RWPE1 (cell line): ENCODE measurements at regions not wholly inside any gene's neighbourhood (a gene's known extent, or its start where the extent isn't known, plus 50 kb on each side); places are given as distances from the start of the nearest gene placed in this dataset.

Experiments used
- CTCF ChIA-PET: fragments of 350-600 bp; sonication (Branson Sonifier 250); formaldehyde crosslinking; extraction: SDS; loops from one replicate; lab custom pipeline; 2021; lab: Yijun Ruan, JAX
- POLR2A ChIA-PET: fragments of 400-600 bp; formaldehyde crosslinking; extraction: SDS; loops from one replicate; lab custom pipeline; 2020; ENCODE audit warnings: antibody characterized with exemption; ENCODE audit not compliant: low non-redundant PET; lab: Yijun Ruan, JAX
- DNase-seq: peaks from one replicate; pipeline ENCODE4 v3.0.0; 2012; ENCODE audit warnings: low spot score
- H3K27ac ChIP-seq: fragments of 450-650 bp; 2 replicates; pipeline ENCODE4 v1.5.1; 2017
- TF ChIP-seq, protein P1 (sequence below): fragments of 450-650 bp; conservative IDR thresholded peaks from 2 replicates; pipeline ENCODE4 v1.5.1; 2017; ENCODE audit warnings: low read depth, mild to moderate bottlenecking

DNA sequence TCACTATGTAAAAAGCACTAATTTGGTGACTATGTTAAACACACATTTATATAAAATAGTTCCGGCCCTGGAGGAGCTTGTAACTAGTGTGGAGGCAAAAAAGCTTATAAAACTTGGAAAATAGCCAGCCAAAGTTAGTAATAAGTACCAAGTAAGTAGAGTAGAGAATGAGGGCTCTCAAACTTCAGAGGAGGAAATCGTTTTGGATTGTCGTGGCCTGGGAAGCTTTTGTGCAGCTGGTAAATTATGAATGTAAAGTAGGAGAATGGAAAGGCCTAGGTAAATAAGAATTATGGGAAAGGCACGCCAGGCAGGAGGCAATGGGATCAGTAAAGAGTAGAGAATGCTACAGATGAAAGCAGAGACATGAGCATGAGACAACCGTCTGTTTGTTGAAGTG lies 832.7 kb upstream of the ZNF608 start:
- POLR2A ChIA-PET = no interaction called here
- H3K27ac ChIP-seq = no peak overlapping the region
- TF ChIP-seq, protein P1, sequence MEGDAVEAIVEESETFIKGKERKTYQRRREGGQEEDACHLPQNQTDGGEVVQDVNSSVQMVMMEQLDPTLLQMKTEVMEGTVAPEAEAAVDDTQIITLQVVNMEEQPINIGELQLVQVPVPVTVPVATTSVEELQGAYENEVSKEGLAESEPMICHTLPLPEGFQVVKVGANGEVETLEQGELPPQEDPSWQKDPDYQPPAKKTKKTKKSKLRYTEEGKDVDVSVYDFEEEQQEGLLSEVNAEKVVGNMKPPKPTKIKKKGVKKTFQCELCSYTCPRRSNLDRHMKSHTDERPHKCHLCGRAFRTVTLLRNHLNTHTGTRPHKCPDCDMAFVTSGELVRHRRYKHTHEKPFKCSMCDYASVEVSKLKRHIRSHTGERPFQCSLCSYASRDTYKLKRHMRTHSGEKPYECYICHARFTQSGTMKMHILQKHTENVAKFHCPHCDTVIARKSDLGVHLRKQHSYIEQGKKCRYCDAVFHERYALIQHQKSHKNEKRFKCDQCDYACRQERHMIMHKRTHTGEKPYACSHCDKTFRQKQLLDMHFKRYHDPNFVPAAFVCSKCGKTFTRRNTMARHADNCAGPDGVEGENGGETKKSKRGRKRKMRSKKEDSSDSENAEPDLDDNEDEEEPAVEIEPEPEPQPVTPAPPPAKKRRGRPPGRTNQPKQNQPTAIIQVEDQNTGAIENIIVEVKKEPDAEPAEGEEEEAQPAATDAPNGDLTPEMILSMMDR = no peak
- no peak for DNase-seq
- CTCF ChIA-PET = interaction anchor here (0.6 kb wide), 1 partner anchor 658 kb away, joined by 3 read pairs; no protein-coding TSS in a partner anchor

DNA sequence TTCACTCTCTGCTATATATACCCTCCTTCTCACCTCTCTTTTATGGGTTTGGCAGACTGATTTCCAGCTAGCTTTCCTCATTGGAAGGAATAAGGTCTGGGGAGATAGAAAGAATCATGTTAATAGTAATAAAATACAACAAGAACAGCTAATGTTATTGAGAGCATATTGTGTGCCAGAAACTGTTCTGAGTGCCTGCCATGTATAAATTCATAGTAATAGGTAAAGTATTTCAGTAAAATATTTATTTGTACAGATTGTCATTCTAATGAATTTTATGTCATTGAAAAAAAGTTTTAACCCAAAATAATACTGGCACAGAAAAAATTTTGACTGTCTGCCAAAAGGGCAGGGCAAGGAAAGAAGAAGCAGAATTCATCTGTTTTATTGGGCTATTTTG lies 834.9 kb upstream of the ZNF608 start:
- ChIA-PET CTCF (interaction anchor here (1.5 kb wide), 1 partner anchor 9 kb away, joined by 3 read pairs; no protein-coding TSS in a partner anchor), POLR2A (no interaction called here)
- TF ChIP-seq, protein P1 = no peak
- DNase-seq = no peak
- no peak overlapping the region for H3K27ac ChIP-seq

DNA sequence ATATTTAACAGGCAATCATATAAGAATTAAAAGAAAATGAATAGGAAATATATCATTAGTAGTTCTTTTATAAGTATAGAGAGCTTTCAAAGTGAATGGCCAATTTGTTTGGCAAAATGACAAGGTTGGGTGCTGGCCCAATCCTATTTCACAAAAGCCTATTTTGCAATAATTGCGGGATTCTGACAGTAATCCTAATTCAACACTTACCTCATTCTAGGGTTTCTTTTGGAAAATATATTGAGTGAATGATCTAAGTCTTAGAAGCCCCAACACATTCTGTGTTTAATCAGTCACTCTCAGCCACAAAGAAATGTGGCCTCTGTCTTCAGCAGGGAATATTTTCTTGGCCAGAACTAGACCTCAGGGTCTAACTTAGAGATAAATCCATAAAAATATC lies 835.9 kb upstream of the ZNF608 start:
- TF ChIP-seq, protein P1 = no peak
- no peak for DNase-seq
- H3K27ac ChIP-seq = no peak overlapping the region
- POLR2A ChIA-PET = no interaction called here
- CTCF ChIA-PET = interaction anchor here (0.6 to 1.5 kb wide), 2 partner anchors 8 to 26 kb away, joined by 3 read pairs; no protein-coding TSS in a partner anchor

DNA sequence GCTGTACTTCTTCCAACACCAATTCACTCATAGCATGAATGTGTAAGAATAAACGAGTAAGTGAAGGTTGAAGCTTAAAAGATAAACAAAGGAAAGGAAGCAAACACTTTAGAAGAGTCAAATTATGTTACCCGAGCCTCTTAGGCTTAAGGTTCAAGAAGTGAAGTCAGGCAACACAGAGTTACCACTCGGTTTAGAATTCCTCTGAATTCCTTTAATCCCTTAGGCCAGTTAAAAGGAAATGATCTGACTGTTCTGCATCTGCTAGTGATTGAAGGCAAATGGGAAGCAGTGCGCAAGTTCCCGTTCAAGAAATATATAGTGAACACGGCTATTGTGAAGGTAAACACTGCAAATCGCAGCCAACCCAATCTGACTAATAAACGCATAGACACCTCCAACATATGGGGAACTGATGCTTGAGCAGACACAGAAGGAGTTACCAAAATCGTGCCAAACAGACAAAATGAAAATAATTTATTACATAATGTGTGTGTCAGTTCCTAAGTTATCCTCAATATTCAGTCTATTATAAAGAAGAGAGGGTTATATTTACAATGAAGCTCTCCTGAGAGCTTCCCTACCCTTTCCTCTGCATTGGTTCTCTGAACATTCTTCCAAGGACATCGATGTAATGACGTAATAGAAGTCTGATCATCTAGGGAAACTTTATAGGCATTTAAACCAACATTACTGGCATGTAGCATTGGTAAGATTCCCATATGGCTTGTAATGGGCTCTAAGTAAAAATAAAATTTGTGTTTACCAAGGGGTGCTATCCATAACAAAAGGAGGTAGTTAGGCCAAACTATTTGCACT lies 837.1 kb upstream of the ZNF608 start:
- H3K27ac ChIP-seq = no peak overlapping the region
- TF ChIP-seq, protein P1 = no peak
- DNase-seq = no peak
- POLR2A ChIA-PET = no interaction called here
- CTCF ChIA-PET = no interaction called here

DNA sequence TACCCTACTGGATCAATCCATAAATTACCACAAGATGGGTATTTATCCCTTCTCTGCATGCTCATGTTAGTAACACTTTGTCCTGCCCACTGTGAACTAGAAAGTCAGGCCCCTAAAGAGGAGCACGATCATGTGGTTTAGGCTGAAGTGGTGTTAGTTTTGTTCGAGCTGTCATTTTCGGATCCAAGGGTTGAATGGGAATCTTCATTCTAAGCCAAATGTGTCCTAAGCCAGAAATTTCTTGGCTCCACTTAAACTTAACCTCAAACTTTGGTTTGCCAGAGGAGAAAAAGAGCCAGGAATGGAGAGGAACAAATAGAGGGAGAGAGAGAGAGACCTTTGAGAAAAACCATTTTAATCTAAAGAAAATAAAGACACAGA lies 837.7 kb upstream of the ZNF608 start:
- no peak overlapping the region for H3K27ac ChIP-seq
- POLR2A ChIA-PET = no interaction called here
- TF ChIP-seq, protein P1 = no peak
- CTCF ChIA-PET = interaction anchor here (0.9 kb wide), 1 partner anchor 460 kb away, joined by 3 read pairs; no protein-coding TSS in a partner anchor
- no peak for DNase-seq

DNA sequence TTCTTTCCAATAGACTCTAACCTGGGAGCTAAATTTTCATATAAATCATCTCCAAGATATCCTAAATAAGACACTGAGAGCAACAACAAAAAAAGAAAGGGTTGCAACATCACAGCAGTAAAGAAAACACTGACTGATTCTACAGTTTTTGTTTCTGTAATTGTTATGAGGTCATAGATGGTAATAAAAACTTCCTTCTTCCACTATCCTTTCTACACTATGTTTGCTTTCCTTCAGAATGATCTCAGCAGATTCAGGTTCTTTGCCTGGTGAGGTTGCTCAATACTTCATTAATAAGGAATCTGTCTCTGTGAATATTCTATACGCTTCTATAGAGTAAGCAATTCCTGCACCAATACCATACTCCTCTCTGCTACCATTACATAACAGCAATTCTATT lies 835.6 kb upstream of the GRAMD2B start:
- H3K27ac ChIP-seq = no peak overlapping the region
- ChIA-PET POLR2A (no interaction called here), CTCF (no interaction called here)
- TF ChIP-seq, protein P1 = no peak
- DNase-seq = no peak
